ENCODE measurements at regions not wholly inside any gene's neighbourhood (a gene's known extent, or its start where the extent isn't known, plus 50 kb on each side); places are given as distances from the start of the nearest gene placed in this dataset.

GRCh38 chr10:76647301-76647700, 990.3 kb downstream of the KCNMA1 start:
- intact Hi-C loops (cut with DNase I), result no loop called here
- DNase-seq (no peak), ATAC-seq (no peak)
- H3K27ac ChIP-seq, result no peak overlapping the region
- TF ChIP-seq CTCF (IDR thresholded peaks at IDR 0.05), result no peak
- H3K9me3 ChIP-seq, result no peaks in the 10 kb centered on the region
- H3K4me3 ChIP-seq, result no peak overlapping the region
- no peaks in the 10 kb centered on the region for H3K36me3 ChIP-seq
- no peaks in the 10 kb centered on the region for H3K4me1 ChIP-seq
- no peaks in the 10 kb centered on the region for H3K27me3 ChIP-seq (ENCODE audit: low read depth)

GRCh38 chr10:76645341-76645740, 992.3 kb downstream of the KCNMA1 start:
- Histone ChIP-seq H3K27me3 (ENCODE audit: low read depth) (no peaks in the 10 kb centered on the region), H3K27ac (no peak overlapping the region), H3K36me3 (no peaks in the 10 kb centered on the region), H3K4me3 (no peak overlapping the region), H3K4me1 (no peaks in the 10 kb centered on the region), H3K9me3 (no peaks in the 10 kb centered on the region)
- DNase-seq (no peak), ATAC-seq (no peak)
- TF ChIP-seq CTCF (IDR thresholded peaks at IDR 0.05), result no peak
- intact Hi-C loops (cut with DNase I), result no loop called here

DNA sequence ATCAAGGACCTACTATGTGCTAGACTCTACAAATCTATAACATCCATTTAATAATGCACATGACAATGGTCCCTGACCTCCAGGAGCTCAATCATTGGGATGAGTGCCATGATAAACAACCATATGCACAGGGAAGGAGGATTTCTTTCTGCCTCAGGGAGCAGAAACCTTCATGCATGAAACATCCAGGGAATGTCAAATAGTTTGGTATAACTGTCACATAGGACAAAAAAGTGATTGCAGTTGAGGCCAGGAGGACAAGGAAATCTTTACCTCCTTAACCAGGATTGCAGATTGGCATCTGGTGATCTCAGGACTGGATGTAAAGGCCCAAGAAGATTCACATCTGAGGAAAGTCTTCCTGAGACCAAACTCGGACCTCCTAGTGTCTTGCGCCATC, 993.1 kb downstream of the KCNMA1 start:
- no peak for TF ChIP-seq CTCF (IDR thresholded peaks at IDR 0.05)
- H3K27ac ChIP-seq, result no peak overlapping the region
- H3K9me3 ChIP-seq, result no peaks in the 10 kb centered on the region
- H3K27me3 ChIP-seq (ENCODE audit: low read depth), result no peaks in the 10 kb centered on the region
- ATAC-seq (no peak), DNase-seq (no peak)
- intact Hi-C loops (cut with DNase I), result no loop called here
- H3K4me1 ChIP-seq, result no peaks in the 10 kb centered on the region
- H3K36me3 ChIP-seq, result no peaks in the 10 kb centered on the region
- no peak overlapping the region for H3K4me3 ChIP-seq

- H3K27me3 ChIP-seq (ENCODE audit: low read depth), result no peaks in the 10 kb centered on the region
- H3K4me3 ChIP-seq, result no peak overlapping the region
- DNase-seq (no peak), ATAC-seq (no peak)
- H3K4me1 ChIP-seq, result no peaks in the 10 kb centered on the region
- intact Hi-C loops (cut with DNase I), result no loop called here
- no peak overlapping the region for H3K27ac ChIP-seq
- H3K9me3 ChIP-seq, result no peaks in the 10 kb centered on the region
- TF ChIP-seq CTCF (IDR thresholded peaks at IDR 0.05), result no peak
- no peaks in the 10 kb centered on the region for H3K36me3 ChIP-seq
Observed at GRCh38 chr10:76643511-76643911, 994.1 kb downstream of the KCNMA1 start.

- H3K9me3 ChIP-seq, result no peaks in the 10 kb centered on the region
- H3K27me3 ChIP-seq (ENCODE audit: low read depth), result no peaks in the 10 kb centered on the region
- intact Hi-C loops (cut with DNase I), result no loop called here
- no peaks in the 10 kb centered on the region for H3K4me1 ChIP-seq
- H3K27ac ChIP-seq, result no peak overlapping the region
- H3K4me3 ChIP-seq, result no peak overlapping the region
- no peak for TF ChIP-seq CTCF (IDR thresholded peaks at IDR 0.05)
- ATAC-seq, result no peak
- H3K36me3 ChIP-seq, result no peaks in the 10 kb centered on the region
- DNase-seq, result no peak
Observed at GRCh38 chr10:76642358-76642757, 995.2 kb downstream of the KCNMA1 start.

GRCh38 chr10:76641215-76641614, 996.4 kb downstream of the KCNMA1 start:
- H3K4me1 ChIP-seq, result no peaks in the 10 kb centered on the region
- no peak for TF ChIP-seq CTCF (IDR thresholded peaks at IDR 0.05)
- DNase-seq, result no peak
- no peaks in the 10 kb centered on the region for H3K36me3 ChIP-seq
- no peaks in the 10 kb centered on the region for H3K27me3 ChIP-seq (ENCODE audit: low read depth)
- no peak overlapping the region for H3K4me3 ChIP-seq
- H3K9me3 ChIP-seq, result no peaks in the 10 kb centered on the region
- intact Hi-C loops (cut with DNase I), result no loop called here
- no peak overlapping the region for H3K27ac ChIP-seq
- ATAC-seq, result no peak
